Stimulated activated CD8-positive, alpha-beta memory T cell treated with anti-CD3 and anti-CD28 coated beads, Interleukin-4, amount 100 ng/mL, for 24 hours (primary cell): ENCODE measurements at regions not wholly inside any gene's neighbourhood (a gene's known extent, or its start where the extent isn't known, plus 50 kb on each side); places are given as distances from the start of the nearest gene placed in this dataset.

Source experiments
- DNase-seq: peaks from one replicate; pipeline ENCODE4 v3.0.0-alpha.2; 2020; ENCODE audit warnings: low read depth

- DNase-seq, result no peak
Observed at GRCh38 chr9:96087669-96088299, 212.3 kb downstream of the ERCC6L2 start.

GRCh38 chr9:96086936-96087571, 211.6 kb downstream of the ERCC6L2 start:
- DNase-seq, result no peak

- no peak for DNase-seq
Observed at GRCh38 chr9:96085491-96086143, 210.1 kb downstream of the ERCC6L2 start.

GRCh38 chr9:96084331-96084734, 208.8 kb downstream of the ERCC6L2 start:
- no peak for DNase-seq

GRCh38 chr9:96082516-96083232, 207.2 kb downstream of the ERCC6L2 start:
- no peak for DNase-seq

GRCh38 chr9:96080364-96080763, 204.9 kb downstream of the ERCC6L2 start:
- DNase-seq, result no peak

GRCh38 chr9:96079779-96080178, 204.3 kb downstream of the ERCC6L2 start:
- DNase-seq, result no peak

- no peak for DNase-seq
Observed at GRCh38 chr9:96078897-96079490, 203.5 kb downstream of the ERCC6L2 start.

- DNase-seq, result no peak
Observed at GRCh38 chr9:96075757-96076156, 200.3 kb downstream of the ERCC6L2 start.

- no peak for DNase-seq
Observed at GRCh38 chr9:96075111-96075510, 199.6 kb downstream of the ERCC6L2 start.

- DNase-seq, result no peak
Observed at GRCh38 chr9:96073531-96074480, 198.3 kb downstream of the ERCC6L2 start.

GRCh38 chr9:96072930-96073329, 197.4 kb downstream of the ERCC6L2 start:
- no peak for DNase-seq

GRCh38 chr9:96071815-96072124, 196.3 kb downstream of the ERCC6L2 start:
- DNase-seq, result no peak

GRCh38 chr9:96071076-96071814, 195.8 kb downstream of the ERCC6L2 start:
- no peak for DNase-seq

- DNase-seq, result no peak
Observed at GRCh38 chr9:96069629-96070220, 194.2 kb downstream of the ERCC6L2 start.

GRCh38 chr9:96068511-96068910, 193.0 kb downstream of the ERCC6L2 start:
- DNase-seq, result no peak

- DNase-seq, result no peak
Observed at GRCh38 chr9:96067600-96067999, 192.1 kb downstream of the ERCC6L2 start.

- DNase-seq, result no peak
Observed at GRCh38 chr9:96067004-96067403, 191.5 kb downstream of the ERCC6L2 start.

- no peak for DNase-seq
Observed at GRCh38 chr9:96065482-96066251, 190.2 kb downstream of the ERCC6L2 start.
